ENCODE measurements at regions not wholly inside any gene's neighbourhood (a gene's known extent, or its start where the extent isn't known, plus 50 kb on each side); places are given as distances from the start of the nearest gene placed in this dataset.
"Not testable (repeated sequence)": the region's sequence is repeated elsewhere in the genome, so short reads cannot be mapped to it uniquely, and the experiment has no call there.

- Histone ChIP-seq H3K27ac (ENCODE audit: extremely low read depth, low read depth, low read length) (no peak overlapping the region), H3K4me1 (ENCODE audit: control insufficient read depth, insufficient read depth, low read length) (no peaks in the 10 kb centered on the region), H3K36me3 (ENCODE audit: control insufficient read depth in 2 of 2, insufficient read depth in 1 of 2, low read length in 2 of 2) (no peaks in the 10 kb centered on the region), H3K4me3 (ENCODE audit: low read depth, low read length) (no peak overlapping the region), H3K9me3 (ENCODE audit: control insufficient read depth, insufficient read depth, low read depth, low read length) (no peaks in the 10 kb centered on the region)
- TF ChIP-seq ZXDB (tag by site-specific recombination; IDR thresholded peaks at IDR 0.05) (no peak), ZNF76 (tag by site-specific recombination; IDR thresholded peaks at IDR 0.05; ENCODE audit: borderline replicate concordance, low read depth) (no peak), ZNF133 (tag by site-specific recombination; IDR thresholded peaks at IDR 0.05) (no peak), ZNF571 (tag by site-specific recombination; IDR thresholded peaks at IDR 0.05) (no peak), HOXD13 (CRISPR knock-in tag; IDR thresholded peaks at IDR 0.05; ENCODE audit: borderline replicate concordance) (no peak), ZNF366 (tag by site-specific recombination; conservative IDR thresholded peaks at IDR 0.05) (peak; percentile 52; the same call in 1 of the 2 replicates), PRDM1 (tag by site-specific recombination; IDR thresholded peaks at IDR 0.05) (peak; percentile 79), ZNF211 (tag by site-specific recombination; IDR thresholded peaks at IDR 0.05; ENCODE audit: low read depth) (no peak), ZNF488 (tag by site-specific recombination; IDR thresholded peaks at IDR 0.05) (no peak), ZNF837 (tag by site-specific recombination; IDR thresholded peaks at IDR 0.05) (no peak), ZNF391 (tag by site-specific recombination; IDR thresholded peaks at IDR 0.05; ENCODE audit: borderline replicate concordance, low read depth) (no peak), ZNF324 (tag by site-specific recombination; IDR thresholded peaks at IDR 0.05) (no peak)
- ChIA-PET POLR2A (no interaction called here), CTCF (no interaction called here)
Measured at GRCh38 chr7:53131697-53132096, 96.3 kb downstream of the POM121L12 start.

GRCh38 chr7:53151496-53151895 is 116.1 kb downstream of the POM121L12 start:
- H3K27ac ChIP-seq (ENCODE audit: extremely low read depth, low read depth, low read length) = no peak overlapping the region
- H3K36me3 ChIP-seq (ENCODE audit: control insufficient read depth in 2 of 2, insufficient read depth in 1 of 2, low read length in 2 of 2) = no peaks in the 10 kb centered on the region
- ChIA-PET POLR2A (no interaction called here), CTCF (no interaction called here)
- TF ChIP-seq GFI1B (tag by site-specific recombination; IDR thresholded peaks at IDR 0.05) (no peak), ZNF404 (tag by site-specific recombination; IDR thresholded peaks at IDR 0.05) (no peak), ZBTB8A (tag by site-specific recombination; IDR thresholded peaks at IDR 0.05) (no peak), SP7 (tag by site-specific recombination; IDR thresholded peaks at IDR 0.05) (no peak), OSR2 (tag by site-specific recombination; IDR thresholded peaks at IDR 0.05) (no peak), GLI2 (tag by site-specific recombination; IDR thresholded peaks at IDR 0.05; ENCODE audit: borderline replicate concordance, low read depth) (no peak), ZNF501 (tag by site-specific recombination; IDR thresholded peaks at IDR 0.05) (no peak), ZNF830 (tag by site-specific recombination; IDR thresholded peaks at IDR 0.05; ENCODE audit: low read depth) (no peak), ZNF558 (tag by site-specific recombination; IDR thresholded peaks at IDR 0.05) (no peak), ZNF175 (tag by site-specific recombination; IDR thresholded peaks at IDR 0.05) (no peak)
- no peaks in the 10 kb centered on the region for H3K9me3 ChIP-seq (ENCODE audit: control insufficient read depth, insufficient read depth, low read depth, low read length)
- no peak overlapping the region for H3K4me3 ChIP-seq (ENCODE audit: low read depth, low read length)
- H3K4me1 ChIP-seq (ENCODE audit: control insufficient read depth, insufficient read depth, low read length) = no peaks in the 10 kb centered on the region

- H3K36me3 ChIP-seq (ENCODE audit: control insufficient read depth in 2 of 2, insufficient read depth in 1 of 2, low read length in 2 of 2); H3K9me3 ChIP-seq (ENCODE audit: control insufficient read depth, insufficient read depth, low read depth, low read length); H3K27ac ChIP-seq (ENCODE audit: extremely low read depth, low read depth, low read length); H3K4me1 ChIP-seq (ENCODE audit: control insufficient read depth, insufficient read depth, low read length); POLR2A ChIA-PET; CTCF ChIA-PET; H3K4me3 ChIP-seq (ENCODE audit: low read depth, low read length): not testable (repeated sequence)
Measured at GRCh38 chr7:53187184-53187583, 151.8 kb downstream of the POM121L12 start.
